SK-N-SH (cell line): ENCODE measurements at regions not wholly inside any gene's neighbourhood (a gene's known extent, or its start where the extent isn't known, plus 50 kb on each side); places are given as distances from the start of the nearest gene placed in this dataset.
A peak's percentile ranks its signal among the peaks of the same experiment; 100 is the strongest.
"Not testable (repeated sequence)": the region's sequence is repeated elsewhere in the genome, so short reads cannot be mapped to it uniquely, and the experiment has no call there.

Source experiments
- CTCF ChIA-PET: fragments of 300-600, 350-600 bp; formaldehyde crosslinking; extraction: SDS; loops from one replicate; lab custom pipeline; 2021; lab: Yijun Ruan, JAX
- POLR2A ChIA-PET: fragments of 350-600 bp; sonication (Branson Sonifier 250); formaldehyde crosslinking; extraction: SDS; loops from one replicate; lab custom pipeline; 2020; ENCODE audit warnings: antibody characterized with exemption, inconsistent platforms; lab: Yijun Ruan, JAX
- DNase-seq: peaks from one replicate; pipeline ENCODE4 v3.0.0; 2012
- H2AFZ ChIP-seq: fragments of 200-600 bp; sonication (generic); 2 replicates; pipeline ENCODE4 v1.8.1; 2016; ENCODE audit warnings: antibody characterized with exemption, mild to moderate bottlenecking, low read depth
- H3F3A ChIP-seq: fragments of 200-600 bp; sonication (generic); replicated peaks from 2 replicates; pipeline ENCODE3; 2016; ENCODE audit warnings: antibody characterized with exemption, mild to moderate bottlenecking; ENCODE audit not compliant: insufficient read depth
- H3K27ac ChIP-seq, 2 experiments: fragments of 200-500 bp in 1 of 2; fragments of 200-600 bp in 1 of 2; sonication (Bioruptor generic) in 1 of 2; sonication (generic), shearing (Covaris generic) in 1 of 2; 2 replicates each; pipeline versions ENCODE4 v1.5.1 to v1.6.1; 2014 to 2016; ENCODE audit warnings: low read depth in 2 of 2, inconsistent platforms in 1 of 2, low read length in 1 of 2, mild to moderate bottlenecking in 1 of 2, mixed read lengths in 1 of 2
- H3K27me3 ChIP-seq: fragments of 200-600 bp; sonication (generic), shearing (Covaris generic); 2 replicates; pipeline ENCODE4 v1.6.1; 2016; ENCODE audit warnings: mixed run types; ENCODE audit not compliant: insufficient read depth
- H3K36me3 ChIP-seq, 2 experiments: fragments of 200-500 bp in 1 of 2; fragments of 200-600 bp in 1 of 2; sonication (Bioruptor generic) in 1 of 2; sonication (generic) in 1 of 2; replicated peaks in 1 of 2; 2 replicates each; pipeline versions ENCODE3 to v1.5.1; 2014 to 2016; ENCODE audit warnings: low read length in 1 of 2, mild to moderate bottlenecking in 1 of 2; ENCODE audit not compliant: insufficient read depth in 2 of 2, control insufficient read depth in 1 of 2
- H3K4me1 ChIP-seq, 2 experiments: fragments of 200-500 bp in 1 of 2; fragments of 200-600 bp in 1 of 2; sonication (Bioruptor generic) in 1 of 2; sonication (generic), shearing (Covaris generic) in 1 of 2; 2 replicates each; pipeline versions ENCODE4 v1.5.1 to v1.6.1; 2014 to 2016; ENCODE audit warnings: low read depth in 1 of 2, low read length in 1 of 2, mixed run types in 1 of 2; ENCODE audit not compliant: insufficient read depth in 2 of 2, control insufficient read depth in 1 of 2
- H3K4me2 ChIP-seq: fragments of 200-600 bp; sonication (generic), shearing (Covaris generic); 2 replicates; pipeline ENCODE4 v1.6.1; 2017; ENCODE audit warnings: mixed run types
- H3K4me3 ChIP-seq, 2 experiments: fragments of 200-500 bp in 1 of 2; fragments of 200-600 bp in 1 of 2; sonication (Bioruptor generic) in 1 of 2; sonication (generic), shearing (Covaris generic) in 1 of 2; 2 replicates each; pipeline versions ENCODE4 v1.5.1 to v1.8.1; 2014 to 2016; ENCODE audit warnings: low read depth in 2 of 2, inconsistent platforms in 1 of 2, low read length in 1 of 2, mild to moderate bottlenecking in 1 of 2, mixed read lengths in 1 of 2, moderate library complexity in 1 of 2
- H3K79me2 ChIP-seq: fragments of 200-600 bp; sonication (generic); 2 replicates; pipeline ENCODE4 v1.8.1; 2017; ENCODE audit warnings: mild to moderate bottlenecking; ENCODE audit not compliant: insufficient read depth
- H3K9ac ChIP-seq: fragments of 200-600 bp; sonication (generic); 2 replicates; pipeline ENCODE4 v1.6.1; 2017; ENCODE audit warnings: mixed run types
- H3K9me2 ChIP-seq: fragments of 200-600 bp; sonication (generic); 2 replicates; pipeline ENCODE4 v1.6.1; 2017; ENCODE audit warnings: mixed run types
- H3K9me3 ChIP-seq: fragments of 200-600 bp; sonication (generic); 2 replicates; pipeline ENCODE4 v1.6.1; 2017; ENCODE audit warnings: mixed run types, mild to moderate bottlenecking, moderate library complexity
- H4K20me1 ChIP-seq: fragments of 200-600 bp; sonication (generic); 2 replicates; pipeline ENCODE4 v1.6.1; 2017; ENCODE audit warnings: mild to moderate bottlenecking, mixed run types; ENCODE audit not compliant: insufficient read depth
- CHD2 ChIP-seq: fragments of 150-350 bp; IDR thresholded peaks from 2 replicates; pipeline ENCODE4 v1.6.1; 2018; ENCODE audit warnings: low read length; ENCODE audit not compliant: partially characterized antibody
- ELF1 ChIP-seq: IDR thresholded peaks from 2 replicates; pipeline ENCODE4 v1.4.0; 2012
- EP300 ChIP-seq, 2 experiments: IDR thresholded peaks; 2 replicates each; pipeline versions ENCODE4 v1.4.0 to v1.6.1; 2012; ENCODE audit warnings: borderline replicate concordance in 1 of 2, low read depth in 1 of 2, low read length in 1 of 2
- FOSL2 ChIP-seq: IDR thresholded peaks from 2 replicates; pipeline ENCODE4 v1.4.0; 2012; ENCODE audit warnings: low read depth, mild to moderate bottlenecking, moderate library complexity, borderline replicate concordance
- GABPA ChIP-seq: IDR thresholded peaks from 2 replicates; pipeline ENCODE4 v1.4.0; 2012; ENCODE audit warnings: low read depth, mild to moderate bottlenecking
- JUND ChIP-seq: IDR thresholded peaks from 2 replicates; pipeline ENCODE4 v1.4.0; 2012
- MXI1 ChIP-seq: IDR thresholded peaks from 2 replicates; pipeline ENCODE4 v1.6.1; 2012; ENCODE audit warnings: mild to moderate bottlenecking, low read depth, low read length, improper control_type of control experiment
- NFIC ChIP-seq: IDR thresholded peaks from 2 replicates; pipeline ENCODE4 v1.4.0; 2012; ENCODE audit warnings: borderline replicate concordance
- NRF1 ChIP-seq: IDR thresholded peaks from 2 replicates; pipeline ENCODE4 v1.6.1; 2012; ENCODE audit warnings: low read depth, mild to moderate bottlenecking, low read length
- POLR2AphosphoS5 ChIP-seq: IDR thresholded peaks from 2 replicates; pipeline ENCODE4 v1.6.1; 2012; ENCODE audit warnings: low read depth, low read length
- RAD21 ChIP-seq: IDR thresholded peaks from 2 replicates; pipeline ENCODE4 v1.6.1; 2012; ENCODE audit warnings: mild to moderate bottlenecking, low read length
- RCOR1 ChIP-seq: fragments of 150-350 bp; IDR thresholded peaks from 2 replicates; pipeline ENCODE4 v1.6.1; 2017; ENCODE audit warnings: antibody characterized with exemption, low read length
- RFX5 ChIP-seq: IDR thresholded peaks from 2 replicates; pipeline ENCODE4 v1.6.1; 2012; ENCODE audit warnings: mild to moderate bottlenecking, improper control_type of control experiment, low read length
- RXRA ChIP-seq: IDR thresholded peaks from 2 replicates; pipeline ENCODE4 v1.4.0; 2012; ENCODE audit warnings: low read depth, mild to moderate bottlenecking, borderline replicate concordance
- TCF12 ChIP-seq: IDR thresholded peaks from 2 replicates; pipeline ENCODE4 v1.4.0; 2012
- WGBS: methylation state at CpG from one replicate; pipeline ENCODE4 v1.1.6; 2017; ENCODE audit warnings: low lambda C conversion rate; 5-methylcytosine and 5-hydroxymethylcytosine counted together
- TF ChIP-seq, protein P1 (sequence below): fragments of 150-350 bp; IDR thresholded peaks from 2 replicates; pipeline ENCODE4 v1.6.1; 2016; ENCODE audit warnings: mild to moderate bottlenecking, low read depth, low read length
- TF ChIP-seq, protein P2 (sequence below): IDR thresholded peaks from 2 replicates; pipeline ENCODE4 v1.4.0; 2012; ENCODE audit warnings: low read depth, borderline replicate concordance

DNA sequence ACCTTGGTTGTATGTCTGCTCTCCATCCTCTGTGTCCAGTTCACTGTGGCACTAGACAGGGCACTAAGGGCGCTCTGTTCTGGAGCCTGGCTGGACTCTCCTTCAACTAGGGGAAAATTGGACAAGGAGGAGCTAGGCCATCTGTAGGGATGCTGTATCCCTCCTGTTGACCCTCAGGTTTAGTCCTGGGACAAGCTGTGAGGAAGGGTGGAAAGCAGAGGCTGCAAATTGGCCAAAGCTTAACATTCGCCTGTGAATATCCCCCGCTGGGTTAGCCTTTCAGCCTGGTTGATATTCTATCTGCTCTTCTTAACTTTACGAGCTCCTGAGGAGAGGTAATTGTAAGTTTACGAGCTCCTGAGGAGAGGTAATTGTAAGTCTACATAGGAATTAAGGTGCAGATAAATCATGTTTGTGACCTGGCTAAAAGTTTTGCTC lies 64.4 kb upstream of the ENPEP start:
- H3K4me1 ChIP-seq, result no peaks in the 10 kb centered on the region; a peak in 1 of 4 replicates
- POLR2A ChIA-PET, result no interaction called here
- no peaks in the 10 kb centered on the region for H3K79me2 ChIP-seq
- peak overlapping the region in 1 of 2 experiments; percentile 15; a peak in 1 of 4 replicates for H3K4me3 ChIP-seq
- CTCF ChIA-PET, result no interaction called here
- no peak overlapping the region for H3K9ac ChIP-seq
- no peak overlapping the region for H2AFZ ChIP-seq
- H3K27me3 ChIP-seq, result no peaks in the 10 kb centered on the region
- WGBS, result 60% methylated on average over 5 of the region's 5 CpGs
- no peaks in the 10 kb centered on the region for H3K36me3 ChIP-seq
- peak; percentile 26 for DNase-seq
- no peaks in the 10 kb centered on the region for H3K9me2 ChIP-seq
- H3F3A ChIP-seq, result no peaks in the 10 kb centered on the region
- H4K20me1 ChIP-seq, result no peaks in the 10 kb centered on the region
- no peak overlapping the region; a peak in 1 of 4 replicates for H3K27ac ChIP-seq
- H3K4me2 ChIP-seq, result no peak overlapping the region
- TF ChIP-seq NRF1 (no peak), JUND (no peak), MXI1 (no peak), RXRA (no peak), RCOR1 (no peak)
- no peaks in the 10 kb centered on the region for H3K9me3 ChIP-seq

DNA sequence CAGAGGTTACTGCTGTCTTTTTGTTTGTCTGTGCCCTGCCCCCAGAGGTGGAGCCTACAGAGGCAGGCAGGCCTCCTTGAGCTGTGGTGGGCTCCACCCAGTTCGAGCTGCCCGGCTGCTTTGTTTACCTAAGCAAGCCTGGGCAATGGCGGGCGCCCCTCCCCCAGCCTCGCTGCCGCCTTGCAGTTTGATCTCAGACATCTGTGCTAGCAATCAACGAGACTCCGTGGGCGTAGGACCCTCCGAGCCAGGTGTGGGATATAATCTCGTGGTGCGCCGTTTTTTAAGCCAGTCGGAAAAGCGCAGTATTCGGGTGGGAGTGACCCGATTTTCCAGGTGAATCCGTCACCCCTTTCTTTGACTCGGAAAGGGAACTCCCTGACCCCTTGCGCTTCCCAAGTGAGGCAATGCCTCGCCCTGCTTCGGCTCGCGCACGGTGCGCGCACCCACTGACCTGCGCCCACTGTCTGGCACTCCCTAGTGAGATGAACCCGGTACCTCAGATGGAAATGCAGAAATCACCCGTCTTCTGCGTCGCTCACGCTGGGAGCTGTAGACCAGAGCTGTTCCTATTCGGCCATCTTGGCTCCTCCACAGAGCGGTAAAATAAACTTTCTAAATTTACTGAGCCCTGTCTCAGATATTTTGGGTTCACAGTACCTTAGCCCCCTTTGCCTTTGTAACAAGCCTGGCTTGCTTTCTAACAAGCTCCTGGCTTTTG lies 64.9 kb upstream of the ENPEP start:
- H3K9me2 ChIP-seq, H3K27me3 ChIP-seq, H2AFZ ChIP-seq, POLR2A ChIA-PET, H3K4me2 ChIP-seq, CTCF ChIA-PET, H3F3A ChIP-seq, H3K79me2 ChIP-seq, H3K4me1 ChIP-seq, H3K9me3 ChIP-seq, H3K9ac ChIP-seq, H3K27ac ChIP-seq, DNase-seq, H4K20me1 ChIP-seq, H3K36me3 ChIP-seq: not testable (repeated sequence)
- 32% methylated on average over 17 of the region's 35 CpGs for WGBS
- peak overlapping the region; percentile 17 to 19; a peak in 2 of 4 replicates for H3K4me3 ChIP-seq

DNA sequence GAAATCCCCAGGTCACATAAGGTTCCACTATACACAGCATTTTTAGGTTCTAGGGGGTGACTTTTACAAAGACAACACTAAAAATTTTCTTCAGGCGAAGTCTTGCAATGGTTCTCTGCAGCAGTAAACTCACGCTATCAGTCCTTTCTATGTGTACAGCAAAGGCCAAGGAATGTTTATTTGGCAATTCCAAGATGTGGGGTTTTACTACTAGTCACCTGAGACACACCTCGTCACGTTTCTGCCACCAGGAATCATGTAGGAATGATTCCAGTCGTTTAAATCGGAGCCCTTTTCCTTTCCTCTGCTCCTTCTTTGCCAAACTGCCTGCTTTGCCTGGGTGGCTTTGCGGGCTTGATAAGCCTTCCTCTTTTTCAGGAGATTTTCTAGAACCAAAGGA lies 75.9 kb upstream of the ENPEP start:
- no peak overlapping the region for H3K4me3 ChIP-seq
- H3K79me2 ChIP-seq, result no peaks in the 10 kb centered on the region
- no peaks in the 10 kb centered on the region for H3K4me1 ChIP-seq
- H3K9me2 ChIP-seq, result no peaks in the 10 kb centered on the region
- 35% methylated on average over 7 of the region's 7 CpGs for WGBS
- H3K9ac ChIP-seq, result no peak overlapping the region
- H3K4me2 ChIP-seq, result no peak overlapping the region
- no peaks in the 10 kb centered on the region for H3K36me3 ChIP-seq
- no peaks in the 10 kb centered on the region for H3F3A ChIP-seq
- TF ChIP-seq TCF12 (no peak), CHD2 (no peak), FOSL2 (no peak), RFX5 (no peak), NFIC (no peak), EP300 (IDR thresholded peaks at IDR 0.05; ENCODE audit: borderline replicate concordance in 1 of 2, low read depth in 1 of 2, low read length in 1 of 2) (no peak), ELF1 (no peak), GABPA (no peak), POLR2AphosphoS5 (no peak), RAD21 (no peak)
- TF ChIP-seq, protein P1, sequence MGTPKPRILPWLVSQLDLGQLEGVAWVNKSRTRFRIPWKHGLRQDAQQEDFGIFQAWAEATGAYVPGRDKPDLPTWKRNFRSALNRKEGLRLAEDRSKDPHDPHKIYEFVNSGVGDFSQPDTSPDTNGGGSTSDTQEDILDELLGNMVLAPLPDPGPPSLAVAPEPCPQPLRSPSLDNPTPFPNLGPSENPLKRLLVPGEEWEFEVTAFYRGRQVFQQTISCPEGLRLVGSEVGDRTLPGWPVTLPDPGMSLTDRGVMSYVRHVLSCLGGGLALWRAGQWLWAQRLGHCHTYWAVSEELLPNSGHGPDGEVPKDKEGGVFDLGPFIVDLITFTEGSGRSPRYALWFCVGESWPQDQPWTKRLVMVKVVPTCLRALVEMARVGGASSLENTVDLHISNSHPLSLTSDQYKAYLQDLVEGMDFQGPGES, result no peak
- TF ChIP-seq, protein P2, sequence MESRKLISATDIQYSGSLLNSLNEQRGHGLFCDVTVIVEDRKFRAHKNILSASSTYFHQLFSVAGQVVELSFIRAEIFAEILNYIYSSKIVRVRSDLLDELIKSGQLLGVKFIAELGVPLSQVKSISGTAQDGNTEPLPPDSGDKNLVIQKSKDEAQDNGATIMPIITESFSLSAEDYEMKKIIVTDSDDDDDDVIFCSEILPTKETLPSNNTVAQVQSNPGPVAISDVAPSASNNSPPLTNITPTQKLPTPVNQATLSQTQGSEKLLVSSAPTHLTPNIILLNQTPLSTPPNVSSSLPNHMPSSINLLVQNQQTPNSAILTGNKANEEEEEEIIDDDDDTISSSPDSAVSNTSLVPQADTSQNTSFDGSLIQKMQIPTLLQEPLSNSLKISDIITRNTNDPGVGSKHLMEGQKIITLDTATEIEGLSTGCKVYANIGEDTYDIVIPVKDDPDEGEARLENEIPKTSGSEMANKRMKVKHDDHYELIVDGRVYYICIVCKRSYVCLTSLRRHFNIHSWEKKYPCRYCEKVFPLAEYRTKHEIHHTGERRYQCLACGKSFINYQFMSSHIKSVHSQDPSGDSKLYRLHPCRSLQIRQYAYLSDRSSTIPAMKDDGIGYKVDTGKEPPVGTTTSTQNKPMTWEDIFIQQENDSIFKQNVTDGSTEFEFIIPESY, result no peak
- H3K27ac ChIP-seq, result no peak overlapping the region
- H3K27me3 ChIP-seq, result no peaks in the 10 kb centered on the region
- H4K20me1 ChIP-seq, result no peaks in the 10 kb centered on the region
- CTCF ChIA-PET, result no interaction called here
- no peak overlapping the region for H2AFZ ChIP-seq
- POLR2A ChIA-PET, result no interaction called here
- no peaks in the 10 kb centered on the region for H3K9me3 ChIP-seq
- DNase-seq, result no peak

DNA sequence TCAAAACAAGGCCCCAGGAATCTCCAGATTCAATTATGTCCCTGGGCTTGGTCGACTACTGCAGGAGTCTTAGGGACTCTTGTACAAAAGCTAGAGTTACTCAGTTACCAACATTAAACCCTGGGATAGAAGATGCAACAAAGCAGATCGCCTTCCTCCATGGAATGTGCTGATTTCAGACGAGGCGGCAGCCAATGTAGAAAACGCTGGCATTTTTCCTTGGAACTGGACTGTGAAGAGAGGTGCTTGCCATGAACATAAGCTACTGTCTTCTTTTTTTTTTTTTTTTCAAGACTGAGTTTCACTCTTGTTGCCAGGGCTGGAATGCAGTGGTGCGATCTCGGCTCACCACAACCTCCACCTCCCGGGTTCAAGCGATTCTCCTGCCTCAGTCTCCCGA lies 76.9 kb upstream of the ENPEP start:
- H3K4me1 ChIP-seq, POLR2A ChIA-PET, H3K4me3 ChIP-seq, H2AFZ ChIP-seq, DNase-seq, H3K36me3 ChIP-seq, H3F3A ChIP-seq, H3K9me3 ChIP-seq, H3K4me2 ChIP-seq, H3K27me3 ChIP-seq, H3K9ac ChIP-seq, H3K9me2 ChIP-seq, H4K20me1 ChIP-seq, H3K79me2 ChIP-seq, H3K27ac ChIP-seq, CTCF ChIA-PET: not testable (repeated sequence)
- 45% methylated on average over 10 of the region's 10 CpGs for WGBS
